Neuronal stem cell (in vitro differentiated cells): ENCODE measurements at regions not wholly inside any gene's neighbourhood (a gene's known extent, or its start where the extent isn't known, plus 50 kb on each side); places are given as distances from the start of the nearest gene placed in this dataset.

ENCODE experiments used
- DNase-seq: peaks from one replicate; pipeline ENCODE4 v3.0.0-alpha.2; 2013; ENCODE audit warnings: low spot score
- H2AFZ ChIP-seq: one replicate; pipeline ENCODE4 v1.6.1; 2013; ENCODE audit warnings: mild to moderate bottlenecking, low read length, inconsistent platforms
- H2AK5ac ChIP-seq: 2 replicates; pipeline ENCODE4 v1.6.1; 2013; ENCODE audit warnings: low read depth, mild to moderate bottlenecking, inconsistent platforms, low read length, moderate library complexity, mixed read lengths
- H2BK120ac ChIP-seq: 2 replicates; pipeline ENCODE4 v1.6.1; 2013; ENCODE audit warnings: low read depth, mild to moderate bottlenecking, inconsistent platforms, low read length, moderate library complexity, mixed read lengths
- H2BK12ac ChIP-seq: one replicate; pipeline ENCODE4 v1.6.1; 2013; ENCODE audit warnings: low read length, inconsistent platforms
- H2BK15ac ChIP-seq: 2 replicates; pipeline ENCODE4 v1.6.1; 2013; ENCODE audit warnings: mild to moderate bottlenecking, low read length, inconsistent platforms, mixed read lengths
- H2BK5ac ChIP-seq: one replicate; pipeline ENCODE4 v1.6.1; 2013; ENCODE audit warnings: inconsistent platforms, mild to moderate bottlenecking, low read length, moderate library complexity
- H3K14ac ChIP-seq: one replicate; pipeline ENCODE4 v1.6.1; 2013; ENCODE audit warnings: low read length, inconsistent platforms
- H3K18ac ChIP-seq: 2 replicates; pipeline ENCODE4 v1.6.1; 2013; ENCODE audit warnings: low read length, inconsistent platforms
- H3K23ac ChIP-seq: 2 replicates; pipeline ENCODE4 v1.6.1; 2013; ENCODE audit warnings: low read depth, mild to moderate bottlenecking, mixed read lengths, low read length, inconsistent platforms; ENCODE audit not compliant: poor library complexity
- H3K27ac ChIP-seq: replicated peaks from 3 replicates; pipeline ENCODE4 v1.5.1; 2013; ENCODE audit warnings: low read length, inconsistent platforms
- H3K27me3 ChIP-seq, 3 experiments: 2 replicates each; pipeline ENCODE4 v1.6.1; 2013; ENCODE audit warnings: low read length in 3 of 3, mild to moderate bottlenecking in 2 of 3, inconsistent platforms in 1 of 3, low read depth in 1 of 3, mixed read lengths in 1 of 3, moderate library complexity in 1 of 3; ENCODE audit not compliant: control insufficient read depth in 3 of 3, insufficient read depth in 3 of 3
- H3K36me3 ChIP-seq, 2 donors: replicated peaks in 1 of 2; 2 replicates each; pipeline ENCODE4 v1.6.1; 2013; ENCODE audit warnings: low read length in 2 of 2; ENCODE audit not compliant: control insufficient read depth in 2 of 2, insufficient read depth in 2 of 2
- H3K4ac ChIP-seq: 2 replicates; pipeline ENCODE4 v1.6.1; 2013; ENCODE audit warnings: inconsistent platforms, mild to moderate bottlenecking, low read length, moderate library complexity
- H3K4me1 ChIP-seq, 2 donors: 1 replicate in 1 of 2; 2 replicates in 1 of 2; pipeline ENCODE4 v1.6.1; 2013; ENCODE audit warnings: low read length in 2 of 2, low read depth in 1 of 2; ENCODE audit not compliant: control insufficient read depth in 2 of 2, insufficient read depth in 1 of 2
- H3K4me2 ChIP-seq: one replicate; pipeline ENCODE4 v1.6.1; 2013; ENCODE audit warnings: mild to moderate bottlenecking, low read length, inconsistent platforms; ENCODE audit not compliant: insufficient read depth, poor library complexity, severe bottlenecking
- H3K4me3 ChIP-seq, 2 donors: 2 replicates each; pipeline ENCODE4 v1.5.1; 2013; ENCODE audit warnings: low read length in 2 of 2, mild to moderate bottlenecking in 2 of 2, inconsistent platforms in 1 of 2, moderate library complexity in 1 of 2
- H3K79me1 ChIP-seq: one replicate; pipeline ENCODE4 v1.6.1; 2013; ENCODE audit warnings: low read depth, mild to moderate bottlenecking, inconsistent platforms, low read length, moderate library complexity
- H3K9ac ChIP-seq: one replicate; pipeline ENCODE4 v1.6.1; 2013; ENCODE audit warnings: mild to moderate bottlenecking, low read depth, low read length, inconsistent platforms; ENCODE audit not compliant: poor library complexity
- H3K9me3 ChIP-seq, 2 donors: replicated peaks in 1 of 2; 2 replicates each; pipeline versions ENCODE3 to v1.6.1; 2013; ENCODE audit warnings: low read length in 2 of 2, mild to moderate bottlenecking in 2 of 2, inconsistent platforms in 1 of 2, low read depth in 1 of 2, mixed read lengths in 1 of 2, moderate library complexity in 1 of 2; ENCODE audit not compliant: control insufficient read depth in 2 of 2, insufficient read depth in 1 of 2
- H4K8ac ChIP-seq: one replicate; pipeline ENCODE4 v1.6.1; 2013; ENCODE audit warnings: low read depth, mild to moderate bottlenecking, inconsistent platforms, low read length, moderate library complexity
- H4K91ac ChIP-seq: one replicate; pipeline ENCODE4 v1.6.1; 2013; ENCODE audit warnings: low read length, low read depth, mild to moderate bottlenecking, inconsistent platforms; ENCODE audit not compliant: poor library complexity
- WGBS, 2 donors: extraction: QIAGEN DNeasy Blood & Tissue Kit; methylation state at CpG; one replicate each; pipeline ENCODE4 v1.1.7; 2013; ENCODE audit warnings: missing lambda C conversion rate in 2 of 2, mixed read lengths in 1 of 2; ENCODE audit not compliant: insufficient read length in 2 of 2, insufficient replicate concordance in 1 of 2; ENCODE audit errors: extremely low coverage in 2 of 2; 5-methylcytosine and 5-hydroxymethylcytosine counted together

DNA sequence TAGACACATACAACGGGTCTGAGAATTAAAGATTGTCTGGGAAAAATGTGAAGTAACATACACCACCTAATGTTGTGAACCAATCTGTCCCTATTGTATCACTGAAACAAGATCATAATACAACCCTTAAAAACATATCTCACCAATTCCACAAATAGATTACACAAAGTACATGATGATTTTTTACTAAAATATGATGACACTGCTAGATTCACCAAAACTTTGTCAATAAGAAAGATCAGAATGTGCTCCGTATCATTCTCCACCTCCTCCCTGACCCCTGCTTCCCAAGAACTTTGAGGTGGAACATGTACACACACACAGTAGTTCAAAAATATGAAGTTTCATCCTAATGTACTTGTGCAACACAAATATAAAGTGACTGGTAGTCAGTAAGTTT, 862.0 kb downstream of the PCDH18 start:
- no peak overlapping the region for H2BK12ac ChIP-seq
- DNase-seq: no peak
- H3K18ac ChIP-seq: no peak overlapping the region
- H3K27me3 ChIP-seq: no peaks in the 10 kb centered on the region
- no peak overlapping the region for H3K23ac ChIP-seq
- no peak overlapping the region for H2AFZ ChIP-seq
- H2BK15ac ChIP-seq: no peak overlapping the region
- no CpG with 5 or more reads among the region's 2 CpGs for WGBS, 2 donors
- H3K14ac ChIP-seq: no peak overlapping the region
- no peak overlapping the region for H2BK5ac ChIP-seq
- no peaks in the 10 kb centered on the region for H3K9me3 ChIP-seq
- H4K91ac ChIP-seq: no peak overlapping the region
- H3K4ac ChIP-seq: no peak overlapping the region
- H4K8ac ChIP-seq: no peak overlapping the region
- H2AK5ac ChIP-seq: no peak overlapping the region
- H3K4me3 ChIP-seq: no peak overlapping the region
- no peak overlapping the region for H3K9ac ChIP-seq
- H3K4me2 ChIP-seq: no peak overlapping the region
- H3K79me1 ChIP-seq: no peaks in the 10 kb centered on the region
- no peak overlapping the region for H2BK120ac ChIP-seq
- H3K36me3 ChIP-seq: no peaks in the 10 kb centered on the region
- no peak overlapping the region for H3K27ac ChIP-seq
- no peaks in the 10 kb centered on the region for H3K4me1 ChIP-seq

DNA sequence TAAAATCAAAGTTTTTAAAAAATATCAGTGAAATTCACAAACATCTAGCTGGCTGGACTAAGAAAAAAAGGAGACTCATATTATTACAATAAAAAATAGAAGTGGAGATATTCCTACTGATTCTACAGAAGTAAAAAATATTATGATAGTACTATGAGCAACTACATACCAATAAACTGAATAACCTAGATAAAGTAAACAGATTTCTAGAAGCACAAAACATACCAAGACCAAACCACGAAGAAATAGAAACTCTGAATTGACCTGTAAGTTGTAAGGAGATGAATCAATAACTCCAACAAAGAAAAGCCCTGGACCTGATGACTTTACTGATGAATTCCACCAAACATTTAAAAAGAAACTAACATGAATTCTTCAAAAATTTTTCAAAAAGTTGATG, 867.3 kb downstream of the PCDH18 start:
- no peak overlapping the region for H2AFZ ChIP-seq
- no peak overlapping the region for H2AK5ac ChIP-seq
- no peak overlapping the region for H3K23ac ChIP-seq
- no peak overlapping the region for H4K91ac ChIP-seq
- no peak overlapping the region for H3K4me2 ChIP-seq
- no peak overlapping the region for H3K9ac ChIP-seq
- H4K8ac ChIP-seq: no peak overlapping the region
- H3K9me3 ChIP-seq: peaks cover 0 to 3% of the 10 kb centered on the region in 2 donors
- WGBS, 2 donors: no CpG with 5 or more reads among the region's 1 CpG
- no peaks in the 10 kb centered on the region for H3K4me1 ChIP-seq
- no peak overlapping the region for H3K4ac ChIP-seq
- H3K79me1 ChIP-seq: no peaks in the 10 kb centered on the region
- no peak for DNase-seq
- no peak overlapping the region for H3K4me3 ChIP-seq
- H3K14ac ChIP-seq: no peak overlapping the region
- no peak overlapping the region for H3K18ac ChIP-seq
- no peak overlapping the region for H2BK5ac ChIP-seq
- no peak overlapping the region for H2BK12ac ChIP-seq
- H2BK120ac ChIP-seq: no peak overlapping the region
- no peak overlapping the region for H2BK15ac ChIP-seq
- no peaks in the 10 kb centered on the region for H3K27me3 ChIP-seq
- no peaks in the 10 kb centered on the region for H3K36me3 ChIP-seq
- no peak overlapping the region for H3K27ac ChIP-seq

DNA sequence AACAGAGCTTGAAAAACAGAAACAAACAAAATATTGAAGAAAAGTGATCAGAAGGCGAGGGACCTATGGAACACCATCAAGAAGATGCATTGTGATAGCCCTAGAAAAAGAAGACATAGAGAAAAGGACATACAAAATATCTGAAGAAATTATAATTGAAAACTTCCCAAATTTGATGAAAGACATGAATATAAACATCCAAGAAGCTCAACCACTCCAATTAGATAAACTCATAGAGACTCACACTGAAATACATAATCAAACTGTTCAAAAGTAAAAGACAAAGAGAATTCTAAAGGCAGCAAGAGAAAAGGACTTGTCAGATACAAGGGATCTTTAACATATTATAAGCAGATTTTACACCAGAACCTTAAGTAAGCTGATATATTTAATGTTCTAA, 869.8 kb downstream of the PCDH18 start:
- Histone ChIP-seq H2AFZ (no peak overlapping the region), H3K9ac (no peak overlapping the region), H3K9me3 (peaks cover 0 to 3% of the 10 kb centered on the region in 2 donors)

DNA sequence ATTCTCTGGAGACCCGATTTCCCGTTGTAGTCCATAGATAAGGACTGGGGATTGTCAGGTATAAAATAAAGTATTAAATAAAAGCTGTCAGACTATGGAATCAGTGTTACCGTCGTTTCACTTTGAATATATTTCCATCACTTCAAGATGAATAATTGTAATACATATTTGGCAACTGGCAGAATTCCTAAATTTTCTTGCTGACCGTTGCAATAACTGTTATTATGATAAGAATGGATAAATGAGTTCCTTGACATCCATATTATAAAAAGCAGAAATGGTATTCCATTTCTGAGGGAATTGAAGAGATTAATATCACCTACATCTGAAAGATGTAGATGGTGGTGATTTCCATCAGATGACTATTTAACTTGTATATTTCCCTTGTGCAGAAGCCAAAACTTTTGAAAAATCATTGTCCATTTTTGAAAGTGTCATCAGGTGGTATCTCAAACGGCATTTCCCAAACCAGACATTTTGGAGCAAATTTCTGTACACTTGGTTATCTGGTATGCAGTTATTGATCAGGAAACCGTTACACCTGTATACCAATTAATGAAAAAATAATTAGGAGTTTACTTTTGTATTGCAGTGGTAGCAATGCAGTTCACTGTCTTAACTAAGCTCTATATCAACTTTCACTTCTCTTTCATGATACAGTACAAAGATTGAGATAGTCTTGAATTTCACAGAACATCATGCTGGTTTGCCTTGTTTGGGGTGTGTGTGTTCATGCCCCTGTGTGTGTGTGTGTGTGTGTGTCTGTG, 878.5 kb downstream of the PCDH18 start:
- Histone ChIP-seq H3K27me3 (no peaks in the 10 kb centered on the region), H3K79me1 (no peaks in the 10 kb centered on the region), H3K18ac (no peak overlapping the region), H3K4ac (no peak overlapping the region), H3K23ac (no peak overlapping the region), H2BK5ac (no peak overlapping the region), H2BK120ac (no peak overlapping the region), H3K4me2 (no peak overlapping the region), H3K4me1 (no peaks in the 10 kb centered on the region), H3K9ac (peak overlapping the region; percentile 24), H3K14ac (no peak overlapping the region), H2BK15ac (no peak overlapping the region), H3K36me3 (no peaks in the 10 kb centered on the region), H2BK12ac (no peak overlapping the region), H2AK5ac (no peak overlapping the region), H2AFZ (no peak overlapping the region), H3K27ac (no peak overlapping the region), H3K4me3 (no peak overlapping the region), H4K8ac (no peak overlapping the region), H4K91ac (no peak overlapping the region), H3K9me3 (no peaks in the 10 kb centered on the region)
- no CpG with 5 or more reads among the region's 7 CpGs for WGBS, 2 donors
- DNase-seq: no peak

More for the DNA sequence above, 869.8 kb downstream of the PCDH18 start:
- Histone ChIP-seq H4K8ac (no peak overlapping the region), H2AK5ac (no peak overlapping the region), H4K91ac (no peak overlapping the region), H3K79me1 (no peaks in the 10 kb centered on the region), H3K23ac (no peak overlapping the region), H3K4me3 (no peak overlapping the region), H2BK5ac (no peak overlapping the region), H3K27me3 (no peaks in the 10 kb centered on the region), H3K4me2 (no peak overlapping the region), H3K4ac (no peak overlapping the region), H3K36me3 (no peaks in the 10 kb centered on the region), H3K27ac (no peak overlapping the region), H3K18ac (no peak overlapping the region), H2BK15ac (no peak overlapping the region), H2BK12ac (no peak overlapping the region), H3K4me1 (no peaks in the 10 kb centered on the region), H3K14ac (no peak overlapping the region), H2BK120ac (no peak overlapping the region)
- DNase-seq: no peak
- WGBS, 2 donors: no CpG with 5 or more reads among the region's 1 CpG
